ENCODE measurements at regions not wholly inside any gene's neighbourhood (a gene's known extent, or its start where the extent isn't known, plus 50 kb on each side); places are given as distances from the start of the nearest gene placed in this dataset.

- TF ChIP-seq CTCF (IDR thresholded peaks at IDR 0.05; ENCODE audit: insufficient read depth, low read depth, low read length): no peak
- no peak for DNase-seq (ENCODE audit: low read depth)
These were observed 392.8 kb downstream of the KCNJ2 start for GRCh38 chr17:70562137-70562536.

GRCh38 chr17:70563281-70563820 lies 394.0 kb downstream of the KCNJ2 start:
- TF ChIP-seq CTCF (IDR thresholded peaks at IDR 0.05; ENCODE audit: insufficient read depth, low read depth, low read length): no peak
- no peak for DNase-seq (ENCODE audit: low read depth)
- H3K4me3 ChIP-seq (ENCODE audit: low read depth, low read length): no peak overlapping the region

More at GRCh38 chr17:70562137-70562536, 392.8 kb downstream of the KCNJ2 start:
- H3K4me3 ChIP-seq (ENCODE audit: low read depth, low read length): no peak overlapping the region

- TF ChIP-seq CTCF (IDR thresholded peaks at IDR 0.05; ENCODE audit: insufficient read depth, low read depth, low read length): no peak
- no peak for DNase-seq (ENCODE audit: low read depth)
- no peak overlapping the region for H3K4me3 ChIP-seq (ENCODE audit: low read depth, low read length)
These were observed 394.8 kb downstream of the KCNJ2 start for GRCh38 chr17:70564006-70564620.

DNA sequence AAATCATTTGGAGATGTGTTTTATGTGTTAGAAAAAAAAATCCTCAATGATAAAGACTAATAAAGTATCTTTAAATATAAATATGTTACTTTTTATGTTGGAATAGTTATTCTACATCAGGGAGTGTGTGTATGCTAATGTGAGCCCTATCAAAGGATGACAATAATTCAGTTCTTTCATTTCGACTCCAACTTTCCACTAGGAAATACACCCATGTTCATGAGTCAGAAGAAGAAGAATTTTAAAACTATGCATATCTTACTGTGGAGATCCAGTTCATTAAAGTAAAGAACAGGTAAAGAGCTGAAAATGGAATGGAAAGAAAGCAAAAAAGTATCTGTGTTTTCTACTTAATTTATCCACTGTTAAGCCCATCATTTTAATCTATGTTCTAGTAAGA lies 399.8 kb downstream of the KCNJ2 start:
- no peak for DNase-seq (ENCODE audit: low read depth)
- no peak overlapping the region for H3K4me3 ChIP-seq (ENCODE audit: low read depth, low read length)
- no peak for TF ChIP-seq CTCF (IDR thresholded peaks at IDR 0.05; ENCODE audit: insufficient read depth, low read depth, low read length)

GRCh38 chr17:70577456-70577855 lies 408.1 kb downstream of the KCNJ2 start:
- no peak for TF ChIP-seq CTCF (IDR thresholded peaks at IDR 0.05; ENCODE audit: insufficient read depth, low read depth, low read length)
- DNase-seq (ENCODE audit: low read depth): no peak
- no peak overlapping the region for H3K4me3 ChIP-seq (ENCODE audit: low read depth, low read length)

GRCh38 chr17:70581459-70581858 lies 412.1 kb downstream of the KCNJ2 start:
- H3K4me3 ChIP-seq (ENCODE audit: low read depth, low read length): no peak overlapping the region
- TF ChIP-seq CTCF (IDR thresholded peaks at IDR 0.05; ENCODE audit: insufficient read depth, low read depth, low read length): no peak
- DNase-seq (ENCODE audit: low read depth): no peak

GRCh38 chr17:70582777-70583176 lies 413.4 kb downstream of the KCNJ2 start:
- DNase-seq (ENCODE audit: low read depth): no peak
- TF ChIP-seq CTCF (IDR thresholded peaks at IDR 0.05; ENCODE audit: insufficient read depth, low read depth, low read length): no peak
- H3K4me3 ChIP-seq (ENCODE audit: low read depth, low read length): no peak overlapping the region

All from fibroblast of villous mesenchyme (primary cell).